HepG2 (cell line): ENCODE measurements at regions not wholly inside any gene's neighbourhood (a gene's known extent, or its start where the extent isn't known, plus 50 kb on each side); places are given as distances from the start of the nearest gene placed in this dataset.

Source experiments
- ATAC-seq: fragments of 200-7000 bp; cut with Tn5 transposase; 3 replicates; pipeline ENCODE4 v1.9.1; 2020; ENCODE audit warnings: mild to moderate bottlenecking, moderate library complexity
- BruUV-seq: library from RNA; stranded (reverse); fragments of 400-500 nt; replicated peaks from 2 replicates; lab custom pipeline; 2021; lab: Mats Ljungman, UMichigan
- CTCF ChIA-PET: fragments of 300-600 bp; formaldehyde crosslinking; extraction: SDS; loops from one replicate; lab custom pipeline; 2021; ENCODE audit warnings: low total read pairs, inconsistent platforms, low intra/inter-chr PET ratio; lab: Yijun Ruan, JAX
- POLR2A ChIA-PET: fragments of 350-600 bp; sonication (Branson Sonifier 250); formaldehyde crosslinking; loops from one replicate; lab custom pipeline; 2020; ENCODE audit warnings: antibody characterized with exemption, inconsistent platforms; lab: Yijun Ruan, JAX
- DNase-seq: peaks from one replicate; pipeline ENCODE4 v3.0.0-alpha.2; 2015; ENCODE audit warnings: low spot score
- FAIRE-seq: peaks from 3 replicates; lab custom pipeline; 2011; peaks lifted over from hg19 to GRCh38; lab: Jason Lieb, UNC
- H2AFZ ChIP-seq: one replicate; pipeline ENCODE4 v1.6.1; 2011; ENCODE audit warnings: low read length, inconsistent platforms
- H3K27ac ChIP-seq: fragments of 300-600 bp; 3 replicates; pipeline ENCODE4 v1.8.0; 2011; ENCODE audit warnings: mixed run types, mild to moderate bottlenecking, mixed read lengths, low read length, inconsistent platforms; ENCODE audit not compliant: insufficient read depth; ENCODE audit errors: extremely low read length
- H3K27me3 ChIP-seq, 2 experiments: fragments of 200-600 bp in 1 of 2; 2 replicates in 1 of 2; 3 replicates in 1 of 2; pipeline versions ENCODE4 v1.6.0 to v1.8.0; 2011; ENCODE audit warnings: low read length in 2 of 2, mild to moderate bottlenecking in 2 of 2, moderate library complexity in 2 of 2, inconsistent platforms in 1 of 2; ENCODE audit not compliant: insufficient read depth in 2 of 2, control insufficient read depth in 1 of 2
- H3K36me3 ChIP-seq, 2 experiments: fragments of 200-600 bp in 1 of 2; replicated peaks in 1 of 2; 2 replicates in 1 of 2; 3 replicates in 1 of 2; pipeline versions ENCODE4 v1.5.1 to v1.8.0; 2011; ENCODE audit warnings: low read length in 2 of 2, inconsistent platforms in 1 of 2; ENCODE audit not compliant: insufficient read depth in 2 of 2, control insufficient read depth in 1 of 2
- H3K4me1 ChIP-seq: 2 replicates; pipeline ENCODE4 v1.5.1; 2012; ENCODE audit warnings: low read length, inconsistent platforms; ENCODE audit not compliant: insufficient read depth
- H3K4me2 ChIP-seq: 2 replicates; pipeline ENCODE4 v1.6.0; 2011; ENCODE audit warnings: low read depth, low read length, inconsistent platforms
- H3K4me3 ChIP-seq, 3 experiments: fragments of 200-600 bp in 1 of 3; sonication (generic), shearing (Covaris generic) in 1 of 3; replicated peaks in 1 of 3; 2 replicates each; pipeline ENCODE4 v1.5.1; 2011 to 2016; ENCODE audit warnings: low read length in 3 of 3, inconsistent platforms in 2 of 3, low read depth in 2 of 3, mild to moderate bottlenecking in 2 of 3, control low read depth in 1 of 3, mixed read lengths in 1 of 3; ENCODE audit not compliant: insufficient read depth in 1 of 3
- H3K79me2 ChIP-seq: one replicate; pipeline ENCODE4 v1.6.1; 2011; ENCODE audit warnings: low read length, inconsistent platforms; ENCODE audit not compliant: insufficient read depth
- H3K9ac ChIP-seq: 2 replicates; pipeline ENCODE4 v1.6.0; 2011; ENCODE audit warnings: mild to moderate bottlenecking, low read depth, low read length, inconsistent platforms; ENCODE audit not compliant: insufficient read depth
- H3K9me3 ChIP-seq: 2 replicates; pipeline ENCODE4 v1.5.1; 2012; ENCODE audit warnings: mild to moderate bottlenecking, low read length
- H4K20me1 ChIP-seq: 2 replicates; pipeline ENCODE4 v1.6.0; 2011; ENCODE audit warnings: inconsistent platforms, mild to moderate bottlenecking, low read length, moderate library complexity; ENCODE audit not compliant: insufficient read depth
- HOXA5 ChIP-seq: sonication (generic); formaldehyde crosslinking; IDR thresholded peaks from 2 replicates; pipeline ENCODE4 v1.4.0; 2020; ENCODE audit warnings: missing genetic modification reagents
- HOXA7 ChIP-seq: sonication (generic); formaldehyde crosslinking; IDR thresholded peaks from 2 replicates; pipeline ENCODE4 v1.8.1; 2022; ENCODE audit warnings: mild to moderate bottlenecking, missing genetic modification reagents, moderate library complexity
- KLF16 ChIP-seq, 2 experiments: sonication (generic) in 1 of 2; formaldehyde crosslinking in 1 of 2; IDR thresholded peaks; 2 replicates each; pipeline versions ENCODE4 v1.6.1 to v1.8.0; 2016 to 2023; ENCODE audit warnings: missing genetic modification reagents in 2 of 2, missing compliant biosample characterization in 1 of 2
- MATR3 ChIP-seq: sonication (generic); formaldehyde crosslinking; IDR thresholded peaks from 2 replicates; pipeline ENCODE4 v1.4.0; 2020; ENCODE audit warnings: missing genetic modification reagents
- NR2F2 ChIP-seq: IDR thresholded peaks from 2 replicates; pipeline ENCODE4 v1.6.1; 2012; ENCODE audit warnings: low read depth, inconsistent platforms, borderline replicate concordance
- SMAD3 ChIP-seq: sonication (generic); formaldehyde crosslinking; IDR thresholded peaks from 2 replicates; pipeline ENCODE4 v1.4.0; 2020; ENCODE audit warnings: missing genetic modification reagents
- SNAPC2 ChIP-seq: sonication (generic); formaldehyde crosslinking; IDR thresholded peaks from 2 replicates; pipeline ENCODE4 v1.8.1; 2022; ENCODE audit warnings: mild to moderate bottlenecking, missing genetic modification reagents
- SP140L ChIP-seq: sonication (generic); formaldehyde crosslinking; IDR thresholded peaks from 2 replicates; pipeline ENCODE4 v1.4.0; 2020; ENCODE audit warnings: missing genetic modification reagents, borderline replicate concordance
- ZBTB42 ChIP-seq: sonication (generic); formaldehyde crosslinking; IDR thresholded peaks from 2 replicates; pipeline ENCODE4 v1.5.0; 2020; ENCODE audit warnings: mild to moderate bottlenecking, missing genetic modification reagents
- ZFP36L2 ChIP-seq: sonication (generic); formaldehyde crosslinking; IDR thresholded peaks from 2 replicates; pipeline ENCODE4 v1.4.0; 2020; ENCODE audit warnings: missing genetic modification reagents
- ZNF33B ChIP-seq: sonication (generic); formaldehyde crosslinking; IDR thresholded peaks from 2 replicates; pipeline ENCODE4 v1.5.1; 2020; ENCODE audit warnings: mild to moderate bottlenecking, missing genetic modification reagents
- ZNF564 ChIP-seq: sonication (generic); formaldehyde crosslinking; IDR thresholded peaks from 2 replicates; pipeline ENCODE4 v1.8.1; 2023; ENCODE audit warnings: mild to moderate bottlenecking, missing genetic modification reagents
- ZNF746 ChIP-seq: sonication (generic); formaldehyde crosslinking; IDR thresholded peaks from 2 replicates; pipeline ENCODE4 v1.8.0; 2022; ENCODE audit warnings: mild to moderate bottlenecking, missing genetic modification reagents
- ZNF792 ChIP-seq: IDR thresholded peaks from 2 replicates; pipeline ENCODE4 v1.6.1; 2016
- ZSCAN31 ChIP-seq: sonication (generic); formaldehyde crosslinking; IDR thresholded peaks from 2 replicates; pipeline ENCODE4 v1.5.0; 2020; ENCODE audit warnings: low read depth, mild to moderate bottlenecking, missing genetic modification reagents
- in situ Hi-C: cut with HindIII; loops from 2 replicates; pipeline ENCODE4 v1.10.0; 2017; ENCODE audit warnings: low pct_unique_long_range_greater_than_20kb; ENCODE audit not compliant: extremely low pct_ligation_motif_present
- intact Hi-C: fragments of 100-400 bp; cut with micrococcal nuclease; formaldehyde crosslinking; loops from one replicate; pipeline ENCODE4 v1.10.0; 2022; ENCODE audit not compliant: unreplicated experiment
- TF ChIP-seq, protein P1 (sequence below): sonication (generic); formaldehyde crosslinking; IDR thresholded peaks from 2 replicates; pipeline ENCODE4 v1.4.0; 2020; ENCODE audit warnings: low read depth, missing genetic modification reagents
- TF ChIP-seq, protein P2 (sequence below): sonication (generic); formaldehyde crosslinking; IDR thresholded peaks from 2 replicates; pipeline ENCODE4 v1.4.0; 2020; ENCODE audit warnings: mild to moderate bottlenecking, low read depth, missing genetic modification reagents
- TF ChIP-seq, protein P3 (sequence below): sonication (generic); formaldehyde crosslinking; IDR thresholded peaks from 2 replicates; pipeline ENCODE4 v1.5.0; 2020; ENCODE audit warnings: missing genetic modification reagents
- TF ChIP-seq, protein P4 (sequence below): fragments of 450-650 bp; IDR thresholded peaks from 2 replicates; pipeline ENCODE4 v1.6.1; 2017

DNA sequence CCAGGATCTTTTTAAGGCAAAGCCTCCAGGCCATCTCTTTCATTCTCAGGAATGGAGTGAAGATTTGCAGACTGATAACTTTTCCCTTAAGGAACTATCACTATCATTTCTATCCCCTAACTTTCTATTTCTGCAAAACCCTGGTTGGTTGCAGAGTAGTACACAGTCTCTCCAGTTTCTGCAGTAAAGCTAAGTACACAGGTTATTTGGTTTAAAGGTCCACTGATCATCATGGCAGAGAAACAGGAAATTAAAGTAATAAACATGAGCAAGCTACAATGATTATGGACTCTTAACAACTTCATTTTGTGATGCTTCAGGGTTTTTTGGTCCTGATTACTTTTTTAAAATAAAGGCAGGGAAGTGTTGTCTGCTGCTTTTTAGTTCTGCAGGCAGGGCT, 890.0 kb upstream of the DDX18 start:
- Histone ChIP-seq H3K4me3 (no peak overlapping the region), H3K4me2 (no peak overlapping the region), H3K36me3 (no peaks in the 10 kb centered on the region), H3K79me2 (no peaks in the 10 kb centered on the region), H3K27ac (no peak overlapping the region), H2AFZ (no peak overlapping the region), H3K27me3 (no peaks in the 10 kb centered on the region), H4K20me1 (no peaks in the 10 kb centered on the region), H3K4me1 (no peaks in the 10 kb centered on the region), H3K9me3 (peaks cover 93% of the 10 kb centered on the region), H3K9ac (no peak overlapping the region)
- FAIRE-seq (no peak), DNase-seq (no peak), ATAC-seq (no peak)
- intact Hi-C loops: no loop called here
- in situ Hi-C loops: no loop called here
- POLR2A ChIA-PET: no interaction called here
- CTCF ChIA-PET: no interaction called here
- TF ChIP-seq ZNF564 (CRISPR knock-in tag): no peak
- TF ChIP-seq, protein P1, sequence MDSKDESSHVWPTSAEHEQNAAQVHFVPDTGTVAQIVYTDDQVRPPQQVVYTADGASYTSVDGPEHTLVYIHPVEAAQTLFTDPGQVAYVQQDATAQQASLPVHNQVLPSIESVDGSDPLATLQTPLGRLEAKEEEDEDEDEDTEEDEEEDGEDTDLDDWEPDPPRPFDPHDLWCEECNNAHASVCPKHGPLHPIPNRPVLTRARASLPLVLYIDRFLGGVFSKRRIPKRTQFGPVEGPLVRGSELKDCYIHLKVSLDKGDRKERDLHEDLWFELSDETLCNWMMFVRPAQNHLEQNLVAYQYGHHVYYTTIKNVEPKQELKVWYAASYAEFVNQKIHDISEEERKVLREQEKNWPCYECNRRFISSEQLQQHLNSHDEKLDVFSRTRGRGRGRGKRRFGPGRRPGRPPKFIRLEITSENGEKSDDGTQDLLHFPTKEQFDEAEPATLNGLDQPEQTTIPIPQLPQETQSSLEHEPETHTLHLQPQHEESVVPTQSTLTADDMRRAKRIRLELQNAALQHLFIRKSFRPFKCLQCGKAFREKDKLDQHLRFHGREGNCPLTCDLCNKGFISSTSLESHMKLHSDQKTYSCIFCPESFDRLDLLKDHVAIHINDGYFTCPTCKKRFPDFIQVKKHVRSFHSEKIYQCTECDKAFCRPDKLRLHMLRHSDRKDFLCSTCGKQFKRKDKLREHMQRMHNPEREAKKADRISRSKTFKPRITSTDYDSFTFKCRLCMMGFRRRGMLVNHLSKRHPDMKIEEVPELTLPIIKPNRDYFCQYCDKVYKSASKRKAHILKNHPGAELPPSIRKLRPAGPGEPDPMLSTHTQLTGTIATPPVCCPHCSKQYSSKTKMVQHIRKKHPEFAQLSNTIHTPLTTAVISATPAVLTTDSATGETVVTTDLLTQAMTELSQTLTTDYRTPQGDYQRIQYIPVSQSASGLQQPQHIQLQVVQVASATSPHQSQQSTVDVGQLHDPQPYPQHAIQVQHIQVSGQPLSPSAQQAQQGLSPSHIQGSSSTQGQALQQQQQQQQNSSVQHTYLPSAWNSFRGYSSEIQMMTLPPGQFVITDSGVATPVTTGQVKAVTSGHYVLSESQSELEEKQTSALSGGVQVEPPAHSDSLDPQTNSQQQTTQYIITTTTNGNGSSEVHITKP (CRISPR knock-in tag): no peak
- TF ChIP-seq, protein P2, sequence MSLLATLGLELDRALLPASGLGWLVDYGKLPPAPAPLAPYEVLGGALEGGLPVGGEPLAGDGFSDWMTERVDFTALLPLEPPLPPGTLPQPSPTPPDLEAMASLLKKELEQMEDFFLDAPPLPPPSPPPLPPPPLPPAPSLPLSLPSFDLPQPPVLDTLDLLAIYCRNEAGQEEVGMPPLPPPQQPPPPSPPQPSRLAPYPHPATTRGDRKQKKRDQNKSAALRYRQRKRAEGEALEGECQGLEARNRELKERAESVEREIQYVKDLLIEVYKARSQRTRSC (CRISPR knock-in tag): no peak
- TF ChIP-seq ZFP36L2 (CRISPR knock-in tag): no peak
- TF ChIP-seq ZNF792 (CRISPR knock-in tag): no peak
- no peak for TF ChIP-seq SP140L
- TF ChIP-seq ZSCAN31: no peak
- no peak for TF ChIP-seq ZNF33B (CRISPR knock-in tag)
- TF ChIP-seq ZBTB42: no peak
- no peak for TF ChIP-seq SNAPC2 (CRISPR knock-in tag)
- no peak for TF ChIP-seq KLF16 (CRISPR knock-in tag; IDR thresholded peaks at IDR 0.05)
- TF ChIP-seq HOXA7 (CRISPR knock-in tag): no peak
- TF ChIP-seq, protein P3, sequence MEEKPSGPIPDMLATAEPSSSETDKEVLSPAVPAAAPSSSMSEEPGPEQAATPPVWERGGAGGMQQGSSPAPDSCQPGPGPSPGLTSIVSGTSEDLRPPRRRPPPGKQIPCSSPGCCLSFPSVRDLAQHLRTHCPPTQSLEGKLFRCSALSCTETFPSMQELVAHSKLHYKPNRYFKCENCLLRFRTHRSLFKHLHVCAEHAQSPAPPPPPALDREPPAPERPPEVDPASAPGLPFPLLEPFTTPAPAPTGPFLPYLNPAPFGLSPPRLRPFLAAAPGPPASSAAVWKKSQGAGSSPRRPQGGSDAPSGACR (CRISPR knock-in tag): no peak
- TF ChIP-seq MATR3 (CRISPR knock-in tag): no peak
- TF ChIP-seq ZNF746: no peak
- no peak for TF ChIP-seq HOXA5 (CRISPR knock-in tag)
- no peak for TF ChIP-seq NR2F2
- TF ChIP-seq SMAD3 (CRISPR knock-in tag): no peak
- TF ChIP-seq, protein P4, sequence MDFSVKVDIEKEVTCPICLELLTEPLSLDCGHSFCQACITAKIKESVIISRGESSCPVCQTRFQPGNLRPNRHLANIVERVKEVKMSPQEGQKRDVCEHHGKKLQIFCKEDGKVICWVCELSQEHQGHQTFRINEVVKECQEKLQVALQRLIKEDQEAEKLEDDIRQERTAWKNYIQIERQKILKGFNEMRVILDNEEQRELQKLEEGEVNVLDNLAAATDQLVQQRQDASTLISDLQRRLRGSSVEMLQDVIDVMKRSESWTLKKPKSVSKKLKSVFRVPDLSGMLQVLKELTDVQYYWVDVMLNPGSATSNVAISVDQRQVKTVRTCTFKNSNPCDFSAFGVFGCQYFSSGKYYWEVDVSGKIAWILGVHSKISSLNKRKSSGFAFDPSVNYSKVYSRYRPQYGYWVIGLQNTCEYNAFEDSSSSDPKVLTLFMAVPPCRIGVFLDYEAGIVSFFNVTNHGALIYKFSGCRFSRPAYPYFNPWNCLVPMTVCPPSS: no peak
- BruUV-seq: no TSS peak
